RKO (cell line): ENCODE measurements at regions not wholly inside any gene's neighbourhood (a gene's known extent, or its start where the extent isn't known, plus 50 kb on each side); places are given as distances from the start of the nearest gene placed in this dataset.
A peak's percentile ranks its signal among the peaks of the same experiment; 100 is the strongest.
"Not testable (repeated sequence)": the region's sequence is repeated elsewhere in the genome, so short reads cannot be mapped to it uniquely, and the experiment has no call there.

Experiments used
- DNase-seq: peaks from one replicate; pipeline ENCODE4 v3.0.0-alpha.2; 2016; ENCODE audit warnings: low spot score

DNA sequence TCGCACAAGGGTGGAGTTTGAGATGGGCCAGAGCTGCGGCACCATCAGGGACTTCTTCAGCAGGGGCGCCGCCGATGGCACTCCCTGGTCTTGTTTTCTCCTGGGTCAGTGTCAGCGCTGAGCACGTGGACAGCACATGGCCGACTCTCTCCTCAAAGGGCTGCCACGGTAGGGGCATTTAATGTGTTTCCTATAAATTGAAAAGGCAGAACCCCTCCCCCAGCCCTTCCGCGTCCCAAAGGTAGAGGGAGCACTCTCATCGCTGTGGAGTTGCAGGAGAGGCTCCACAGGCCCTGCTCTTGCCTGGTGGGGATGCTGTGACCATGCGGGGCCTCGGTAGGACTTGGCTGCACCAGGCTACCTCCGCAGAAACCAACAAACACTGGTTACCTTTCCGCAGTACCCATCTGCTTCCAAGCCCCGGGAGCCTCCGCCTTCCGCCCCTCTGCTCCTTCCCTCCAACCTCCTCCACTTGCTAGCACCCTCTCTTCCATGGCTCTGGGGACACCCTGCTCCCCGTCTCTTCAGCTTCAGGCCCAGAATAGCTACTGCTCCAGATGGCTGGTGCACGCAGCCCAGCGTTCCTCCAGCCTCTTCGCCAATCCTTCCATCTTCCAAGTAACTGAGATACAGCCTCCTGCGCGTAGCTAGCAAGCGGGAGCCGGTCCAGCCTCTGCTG, 166.3 kb upstream of the ADCY1 start:
- DNase-seq, result no peak

DNA sequence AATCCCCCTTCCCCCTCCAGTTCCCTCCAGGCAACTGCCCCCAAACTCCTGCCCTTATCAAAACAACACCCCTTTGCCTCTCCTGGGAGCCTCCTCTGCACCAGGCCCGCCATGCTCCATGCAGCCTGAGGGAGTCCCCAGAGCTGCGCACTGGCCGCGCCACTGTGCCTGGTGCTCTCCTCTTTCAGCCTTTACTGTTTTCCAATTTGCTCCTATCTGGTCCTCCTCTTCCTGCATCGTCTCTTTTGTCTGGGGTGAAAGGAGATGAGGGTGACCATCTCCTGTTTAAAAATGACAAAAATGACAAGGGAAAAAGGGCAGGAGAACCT, 165.8 kb upstream of the ADCY1 start:
- no peak for DNase-seq

DNA sequence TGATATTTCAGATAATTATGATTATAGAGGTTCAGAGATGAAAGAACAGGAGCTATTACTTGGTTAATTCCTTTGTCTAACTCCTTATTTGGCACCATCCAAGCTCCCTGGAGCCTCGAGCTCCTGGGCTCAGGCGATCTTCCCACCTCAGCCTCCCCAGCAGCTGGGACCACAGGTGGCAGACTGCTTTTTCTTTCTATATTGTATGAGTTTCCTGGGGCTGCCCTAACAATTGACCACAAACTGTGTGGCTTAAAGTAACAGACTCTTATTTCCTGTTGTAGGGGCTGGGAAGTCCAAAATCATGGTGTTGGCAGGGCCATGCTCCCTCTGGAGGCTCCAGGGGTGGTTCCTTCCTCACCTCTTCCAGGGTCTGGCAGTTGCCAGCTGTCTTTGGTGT, 163.3 kb upstream of the ADCY1 start:
- DNase-seq, result no peak

DNA sequence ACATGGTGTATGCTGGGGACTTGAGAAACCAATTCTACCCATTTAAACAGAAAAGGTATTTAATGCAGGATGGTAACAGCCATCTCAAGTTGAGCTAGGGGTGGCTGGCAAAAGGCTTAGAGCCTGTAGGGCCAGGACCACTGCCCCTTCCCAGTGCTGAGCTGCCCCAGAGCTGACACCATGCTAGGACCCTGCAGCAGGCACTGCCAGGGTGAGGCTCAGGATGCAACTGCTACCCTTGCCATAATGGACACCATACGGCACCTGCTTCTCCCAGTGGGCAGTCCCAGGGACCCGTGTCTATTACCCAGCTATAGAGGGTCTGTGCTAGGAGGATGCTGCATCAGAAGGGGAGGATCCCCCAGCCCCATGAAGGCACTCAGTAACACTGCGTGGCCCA, 160.7 kb upstream of the ADCY1 start:
- no peak for DNase-seq

DNA sequence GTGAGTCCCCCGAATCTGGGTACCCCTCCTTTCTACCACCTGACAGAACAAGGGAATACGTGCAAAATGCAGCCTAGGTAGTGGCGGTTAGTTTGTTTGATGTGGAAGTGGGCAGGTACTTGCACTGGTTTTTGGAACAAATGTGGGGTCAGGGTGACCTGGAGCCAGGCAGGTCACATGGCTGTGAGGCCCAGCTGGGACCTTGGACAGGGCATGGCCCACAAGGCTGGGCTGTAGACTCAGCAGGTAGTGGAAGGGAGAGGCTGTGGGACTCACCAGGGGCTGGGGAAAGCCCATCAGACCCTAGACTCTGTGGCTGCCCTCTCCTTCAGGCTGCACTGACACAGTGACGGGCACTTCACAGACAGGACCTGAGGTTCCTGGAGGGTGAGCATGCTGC, 159.9 kb upstream of the ADCY1 start:
- no peak for DNase-seq

DNA sequence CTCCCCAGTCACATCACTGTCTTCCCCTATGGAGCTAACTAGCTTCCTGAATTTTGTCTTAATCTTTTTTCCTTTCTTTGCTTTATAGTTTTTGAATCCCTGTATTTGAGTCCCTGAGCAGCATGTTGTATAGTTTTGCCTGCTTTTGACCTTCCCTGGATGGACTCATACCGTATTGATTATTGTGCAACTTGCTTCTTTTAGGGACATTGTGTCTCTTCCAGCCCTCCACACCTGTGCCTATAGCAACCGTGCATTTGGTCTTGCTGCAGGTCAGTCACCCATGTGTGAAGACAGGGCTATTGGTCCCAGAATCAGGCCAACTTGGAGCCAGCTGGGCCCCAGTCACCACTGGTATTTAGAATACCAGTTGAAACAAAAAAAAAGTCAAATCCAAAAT, 158.9 kb upstream of the ADCY1 start:
- no peak for DNase-seq

DNA sequence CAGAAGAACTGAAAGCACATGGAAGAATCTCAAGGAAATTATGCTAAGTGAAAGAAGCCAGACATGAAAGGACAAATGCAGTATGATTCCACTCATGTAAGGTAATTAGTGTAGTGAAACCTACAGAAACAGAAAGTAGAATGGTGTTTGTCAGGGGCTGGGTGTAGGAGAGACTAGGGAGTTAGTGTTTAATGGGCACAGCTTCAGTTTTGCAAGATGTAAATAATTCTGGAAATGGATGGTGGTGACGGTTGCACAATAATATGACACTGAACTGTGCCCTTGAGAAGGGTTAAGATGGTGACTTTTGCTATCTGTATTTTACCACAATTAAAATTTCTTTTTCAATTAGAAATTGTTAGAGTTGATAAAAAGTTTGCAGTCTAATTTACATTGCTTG, 157.3 kb upstream of the ADCY1 start:
- no peak for DNase-seq

DNA sequence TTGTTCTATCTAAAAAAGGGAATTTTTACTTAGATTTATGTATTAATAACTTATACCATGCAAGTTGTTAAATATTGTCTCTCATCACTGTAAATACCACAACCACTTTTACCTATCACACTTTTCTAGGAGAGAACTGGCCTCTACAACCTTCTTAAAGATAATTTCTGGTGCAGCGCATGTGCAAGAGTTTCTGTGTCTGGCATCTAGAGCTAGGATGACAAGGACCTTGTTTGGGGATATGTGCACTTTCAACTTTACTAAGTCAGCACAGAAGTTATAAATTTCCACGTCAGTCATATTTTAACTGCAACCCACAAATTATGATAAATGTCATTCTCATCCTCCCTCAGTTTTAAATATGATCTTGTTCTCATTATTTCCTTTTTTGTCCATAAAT, 156.9 kb upstream of the ADCY1 start:
- DNase-seq, result no peak

DNA sequence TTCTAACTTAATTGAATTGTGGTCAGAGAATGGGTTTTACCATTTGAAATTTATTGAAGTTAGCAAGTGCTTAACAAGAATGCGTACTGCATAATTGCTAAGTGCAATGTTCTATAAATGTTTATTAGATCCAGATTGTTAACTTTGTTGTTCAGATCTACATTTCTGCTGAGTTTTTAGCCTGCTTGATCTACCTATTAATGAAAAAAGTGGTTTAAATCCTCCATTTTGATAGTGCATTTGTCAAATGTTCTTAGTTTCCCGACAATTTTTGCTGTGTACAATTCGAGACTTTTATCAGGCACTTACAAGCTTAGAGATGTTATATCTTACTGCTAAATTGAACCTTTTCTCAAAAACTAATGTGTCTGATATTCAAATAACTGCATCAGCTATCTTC, 156.4 kb upstream of the ADCY1 start:
- no peak for DNase-seq

DNA sequence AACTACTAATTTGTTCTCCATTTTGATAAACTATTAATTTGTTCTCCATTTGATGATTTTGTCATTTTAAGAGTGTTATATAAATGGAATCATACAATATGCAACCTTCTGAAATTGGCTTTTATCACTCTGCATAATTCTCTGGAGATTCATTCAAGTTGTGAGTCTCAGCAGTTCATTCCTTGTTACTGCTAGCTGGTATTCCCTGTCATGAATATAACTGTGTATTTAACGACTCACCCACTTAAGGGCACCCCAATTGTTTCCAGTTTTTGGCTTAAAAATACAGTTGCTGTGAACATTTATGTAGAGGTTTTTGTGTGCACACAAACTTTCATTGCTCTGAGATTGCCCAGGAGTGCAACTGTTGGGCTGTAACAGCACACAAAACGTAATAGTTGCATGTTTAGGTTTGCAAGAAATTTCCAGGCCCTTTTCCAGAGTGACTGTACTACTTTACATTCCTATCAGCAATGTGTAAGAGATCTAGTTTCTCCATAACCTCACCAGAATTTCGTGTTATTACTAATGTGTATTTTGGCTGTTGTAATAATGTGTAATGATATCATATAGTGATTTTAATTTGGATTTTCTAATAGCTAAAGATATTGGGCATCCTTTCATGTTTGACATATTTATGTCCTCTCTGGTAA, 153.2 kb upstream of the ADCY1 start:
- DNase-seq, result no peak

DNA sequence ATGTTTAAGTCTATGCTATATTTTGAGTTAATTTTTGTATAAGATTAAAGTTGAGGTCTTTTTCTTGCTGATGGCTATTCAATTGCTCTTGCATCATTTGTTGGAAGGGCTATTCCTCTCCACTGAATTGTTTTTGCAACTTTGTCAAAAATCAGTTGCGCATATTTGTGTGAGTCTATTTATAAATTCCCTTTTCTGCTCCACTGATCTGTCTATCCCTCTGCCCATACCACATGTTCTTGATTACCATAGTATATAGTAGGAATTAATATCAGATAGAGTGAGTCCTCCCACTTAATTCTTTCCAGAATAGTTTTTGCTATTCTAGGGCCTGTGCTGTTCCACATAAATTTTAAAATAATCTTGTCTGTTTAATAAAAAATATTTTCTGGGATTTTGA, 152.4 kb upstream of the ADCY1 start:
- no peak for DNase-seq

DNA sequence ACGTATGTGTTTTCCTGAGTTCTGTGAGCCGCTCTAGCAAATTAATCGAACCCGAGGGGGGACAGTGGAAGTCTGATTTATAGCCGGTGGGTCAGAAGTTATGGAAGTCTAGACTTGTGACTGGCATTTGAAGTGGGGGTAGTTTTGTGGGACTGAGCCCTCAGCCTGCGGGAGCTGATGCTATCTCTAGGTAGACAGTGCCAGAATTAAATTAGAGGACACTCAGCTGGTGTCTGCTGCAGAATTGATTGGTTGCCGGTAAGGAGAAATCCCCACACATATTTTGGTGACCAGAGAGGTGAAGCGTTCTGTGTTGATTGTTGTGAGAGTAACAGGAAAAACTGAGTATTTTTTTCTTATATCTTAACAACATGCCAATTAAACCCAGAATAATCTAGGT, 143.8 kb upstream of the ADCY1 start:
- DNase-seq, result no peak

DNA sequence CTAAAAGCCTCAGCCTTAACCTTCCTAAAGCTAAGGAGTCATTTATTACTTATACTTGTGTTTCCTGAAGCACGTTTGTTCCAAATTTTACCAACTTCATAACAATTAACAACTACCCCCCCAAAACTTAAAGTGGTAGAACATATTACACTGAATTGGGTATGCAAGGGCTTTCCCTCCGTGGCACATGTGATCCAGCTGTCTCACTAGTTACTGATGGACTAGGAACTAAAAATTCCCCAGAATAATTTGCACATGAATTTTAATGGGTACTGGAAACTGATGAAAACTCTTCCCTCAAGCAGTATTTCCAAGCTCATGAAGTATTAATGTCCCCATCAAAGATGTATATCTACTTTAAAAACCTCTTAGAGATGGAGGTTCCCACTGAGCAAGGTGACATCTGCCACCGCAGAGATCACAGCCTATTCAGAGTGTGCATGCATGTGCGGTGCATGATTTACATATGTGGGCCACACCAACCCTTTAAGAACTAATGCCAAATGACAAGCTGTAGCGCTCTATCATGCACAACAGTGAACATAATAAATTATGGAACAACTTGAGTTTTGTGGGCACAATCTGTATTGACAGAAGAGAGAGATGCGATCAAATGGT, 139.9 kb upstream of the ADCY1 start:
- no peak for DNase-seq

DNA sequence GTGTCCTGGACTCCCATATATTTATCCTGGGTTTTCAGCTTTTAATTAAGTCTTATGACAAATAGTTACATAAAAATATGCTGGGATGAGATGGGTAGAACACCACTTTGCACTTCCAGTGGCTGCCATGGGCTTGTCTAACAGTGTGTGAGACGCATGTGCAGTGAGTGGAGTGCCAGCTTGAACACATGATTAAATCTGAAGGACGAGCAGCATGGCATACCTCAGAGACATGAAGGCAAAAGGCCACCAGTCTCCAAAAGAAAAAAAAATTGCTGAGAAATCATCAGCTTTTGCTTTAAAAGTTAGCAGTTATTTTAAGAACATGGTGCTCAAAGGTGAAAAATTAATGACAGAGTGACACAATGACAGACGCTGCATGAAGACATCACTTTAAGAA, 139.0 kb upstream of the ADCY1 start:
- no peak for DNase-seq

DNA sequence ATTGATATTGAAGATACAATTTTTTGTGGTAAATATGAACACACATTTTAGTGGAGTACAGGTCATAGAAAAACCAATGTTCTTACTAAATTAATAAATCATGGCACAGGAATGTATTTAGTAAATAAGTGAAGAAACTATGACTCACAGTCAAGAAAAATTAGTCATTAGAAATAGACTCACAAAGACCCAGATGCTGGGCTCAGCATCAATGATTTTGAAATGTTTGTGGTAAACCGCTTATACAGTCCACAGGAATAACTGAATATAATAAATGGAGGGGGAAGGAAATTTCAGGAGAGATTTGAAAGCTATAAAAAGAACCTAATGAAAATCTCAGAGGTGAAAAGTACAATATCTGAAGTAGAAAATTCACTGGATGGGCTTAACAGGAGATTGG, 138.3 kb upstream of the ADCY1 start:
- peak; percentile 67 for DNase-seq

DNA sequence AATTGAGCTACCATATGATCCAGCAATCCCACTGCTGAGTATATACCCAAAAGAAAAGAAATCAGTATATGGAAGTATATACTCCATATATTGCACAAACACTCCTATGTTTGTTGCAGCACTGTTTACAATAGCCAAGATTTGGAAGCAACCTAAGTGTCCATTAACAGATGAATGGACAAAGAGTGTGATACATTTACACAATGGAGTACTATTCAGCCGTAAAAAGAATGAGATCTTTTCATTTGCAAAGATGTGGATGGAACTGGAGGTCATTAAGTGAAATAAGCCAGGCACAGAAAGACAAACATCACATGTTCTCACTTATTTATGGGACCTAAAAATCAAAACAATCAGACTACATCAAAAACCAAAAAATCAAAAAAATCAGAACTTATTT, 133.4 kb upstream of the ADCY1 start:
- not testable (repeated sequence) for DNase-seq

DNA sequence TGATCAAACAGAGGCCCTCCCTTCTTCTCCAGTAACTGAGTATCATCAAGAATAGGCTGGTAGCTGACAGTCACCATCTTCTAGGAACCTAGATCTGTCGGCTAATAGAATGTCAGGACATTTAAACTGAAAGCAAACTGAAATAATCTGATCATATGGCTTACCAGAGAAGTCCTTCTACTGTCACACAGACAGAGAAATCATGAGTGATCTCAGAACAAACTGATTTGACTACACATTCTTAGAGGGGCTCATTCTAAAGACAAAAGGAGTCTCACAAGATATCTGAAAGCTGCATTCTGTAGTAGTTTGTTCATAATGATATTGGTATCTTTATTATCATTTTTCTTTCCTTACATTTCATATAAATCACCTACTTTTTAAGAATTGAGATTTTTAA, 130.9 kb upstream of the ADCY1 start:
- no peak for DNase-seq

DNA sequence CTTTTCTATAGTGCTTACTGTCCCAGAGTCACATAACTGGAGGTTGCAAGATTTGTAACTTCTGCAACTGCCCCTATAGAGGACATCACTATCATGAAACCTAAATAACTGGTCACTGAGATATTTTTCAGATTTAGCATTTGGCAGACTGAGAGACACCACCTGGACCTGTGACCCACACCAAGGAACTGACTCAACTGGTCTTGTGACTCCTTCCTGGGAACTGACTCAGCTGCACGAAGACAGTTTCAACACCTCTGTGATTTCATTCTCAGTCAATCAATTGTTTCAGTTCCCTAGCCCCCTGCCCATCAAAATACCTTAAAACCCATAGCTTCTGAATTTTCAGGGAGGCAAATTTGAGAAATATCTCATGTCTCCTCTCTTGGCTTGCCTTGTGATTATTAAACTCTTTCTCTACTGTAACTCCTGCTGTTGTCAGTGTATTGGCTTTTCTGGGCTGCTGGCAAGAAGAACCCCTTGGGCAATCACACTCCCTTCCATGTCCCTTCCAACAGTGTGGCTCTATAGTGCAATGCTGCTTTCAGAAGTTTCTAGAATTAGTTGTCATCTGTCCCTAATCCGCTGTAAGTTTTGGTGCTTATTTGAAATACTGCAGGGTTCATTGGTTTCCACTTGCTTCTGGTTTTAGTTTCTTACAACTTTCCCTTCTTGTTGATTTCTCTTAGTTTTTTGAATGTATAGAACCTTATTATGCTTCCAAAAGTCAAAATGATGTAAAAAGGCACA, 127.8 kb upstream of the ADCY1 start:
- DNase-seq, result peak; percentile 81

DNA sequence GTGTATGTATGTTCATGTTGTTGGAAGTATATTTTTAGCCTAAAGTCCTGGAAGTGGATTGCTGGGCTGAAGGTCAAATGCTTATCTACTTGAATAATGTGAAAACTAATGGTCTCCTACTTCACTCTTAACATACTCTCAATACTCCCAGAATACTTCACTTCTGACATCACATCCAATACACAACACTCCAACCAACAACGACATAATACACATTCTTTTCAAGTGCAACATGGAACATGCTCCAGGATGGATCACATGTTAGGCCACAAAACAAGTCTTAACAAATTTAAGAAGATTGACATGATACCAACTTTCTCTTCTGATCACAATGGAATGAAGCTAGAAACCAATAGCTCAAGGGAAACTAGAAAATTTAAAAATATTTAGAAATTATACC, 126.9 kb upstream of the ADCY1 start:
- no peak for DNase-seq

DNA sequence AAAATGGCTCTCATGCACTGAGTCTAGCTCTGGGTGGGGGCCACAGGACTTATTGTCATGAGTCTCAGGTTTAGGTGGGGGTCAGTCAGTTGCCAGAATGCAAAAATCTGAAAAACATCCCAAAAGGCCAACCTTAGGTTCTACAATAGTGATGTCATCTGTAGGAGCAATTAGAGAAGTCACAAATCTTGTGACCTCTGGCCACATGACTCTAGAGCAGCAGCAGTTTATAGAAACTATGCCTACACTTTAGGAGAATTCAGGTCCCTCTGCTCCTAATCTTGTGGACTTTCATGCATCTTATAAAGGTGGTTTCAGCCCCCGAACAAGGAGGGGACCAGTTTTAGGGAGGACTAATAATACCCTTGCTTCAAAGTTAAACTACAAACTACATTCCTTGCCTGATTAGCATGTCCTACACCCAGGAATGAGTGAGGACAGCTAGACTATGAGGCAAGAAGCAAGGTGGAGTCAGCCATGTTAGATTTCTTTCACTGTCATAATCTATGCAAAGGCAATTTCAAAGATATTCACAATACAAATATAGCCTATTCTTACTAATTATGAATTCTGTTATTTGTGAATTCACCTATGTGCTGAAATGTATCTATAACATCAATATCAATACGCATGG, 123.5 kb upstream of the ADCY1 start:
- no peak for DNase-seq

DNA sequence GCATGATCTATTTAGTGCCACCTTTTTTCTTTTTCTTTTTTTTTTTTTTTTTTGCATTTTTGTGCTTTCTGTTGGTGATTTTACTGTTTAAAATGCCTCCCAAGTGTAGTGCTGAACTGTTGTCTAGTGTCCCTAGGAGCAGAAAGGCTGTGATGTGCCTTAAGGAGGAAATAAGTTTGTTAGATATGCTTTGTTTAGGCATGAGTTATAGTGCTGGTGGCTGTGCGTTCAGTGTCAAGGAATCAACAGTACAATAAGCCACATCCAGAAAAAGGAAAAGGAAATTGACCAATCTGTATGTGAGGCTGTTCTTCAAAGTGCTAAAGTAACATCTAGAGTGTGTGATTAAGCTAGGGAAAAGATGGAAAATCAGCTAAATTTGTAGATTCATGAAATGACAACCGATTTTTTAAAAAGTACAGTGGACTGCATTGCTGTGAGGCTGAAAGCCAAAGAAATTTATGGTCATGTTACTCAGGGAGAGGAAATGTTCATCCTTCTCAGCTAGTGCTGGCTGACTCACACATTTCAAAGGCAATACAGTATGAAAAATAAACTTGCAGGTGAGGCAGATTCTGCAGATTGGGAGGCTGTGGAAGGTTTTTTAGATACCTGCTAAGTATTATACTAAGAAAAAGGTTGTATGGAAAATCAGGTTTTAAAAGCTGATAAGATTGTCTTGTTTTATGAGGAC, 122.7 kb upstream of the ADCY1 start:
- DNase-seq, result peak; percentile 15

DNA sequence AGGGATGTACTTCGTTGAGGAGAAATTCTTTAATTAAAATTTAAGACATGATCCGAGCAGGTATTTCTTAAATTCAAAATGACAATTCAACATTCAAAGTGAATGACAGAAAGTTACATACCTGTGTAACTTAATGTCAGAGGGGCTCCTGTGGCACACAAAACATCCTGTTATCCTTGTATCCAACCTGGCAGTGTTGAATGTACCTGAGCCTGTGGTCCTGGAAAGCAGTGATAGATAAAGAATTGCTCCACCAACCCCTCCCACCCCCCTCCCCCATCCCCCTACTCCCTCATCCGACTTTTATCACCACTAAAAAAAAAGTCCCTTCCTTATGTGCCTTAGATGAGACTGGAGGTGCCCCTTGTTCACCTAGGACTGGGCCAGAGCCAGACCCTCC, 119.4 kb upstream of the ADCY1 start:
- DNase-seq, result no peak
